Peyer's patch (tissue), 4 donors: ENCODE measurements at regions not wholly inside any gene's neighbourhood (a gene's known extent, or its start where the extent isn't known, plus 50 kb on each side); places are given as distances from the start of the nearest gene placed in this dataset.

Experiments used
- DNase-seq, 3 donors: peaks; one replicate each; pipeline ENCODE4 v3.0.0-alpha.2; 2017 to 2019
- H3K27ac ChIP-seq, 4 donors: fragments of 200-600 bp; sonication (generic); one replicate each; pipeline ENCODE4 v1.5.1; 2016 to 2019
- H3K27me3 ChIP-seq, 2 donors: fragments of 200-600 bp; sonication (generic); one replicate each; pipeline ENCODE4 v1.5.1; 2019
- H3K36me3 ChIP-seq, 3 donors: fragments of 200-600 bp; sonication (generic); one replicate each; pipeline ENCODE4 v1.5.1; 2016 to 2019
- H3K4me1 ChIP-seq, 4 donors: fragments of 200-600 bp; sonication (generic); one replicate each; pipeline ENCODE4 v1.5.1; 2016 to 2019
- H3K4me3 ChIP-seq, 4 donors: fragments of 200-600 bp; sonication (generic); 1 replicate in 3 of 4; 2 replicates in 1 of 4; pipeline ENCODE4 v1.5.1; 2016 to 2019; ENCODE audit warnings: mild to moderate bottlenecking in 1 of 4
- H3K9me3 ChIP-seq, 4 donors: fragments of 200-600 bp; sonication (generic); one replicate each; pipeline ENCODE4 v1.5.1; 2016 to 2019; ENCODE audit warnings: mild to moderate bottlenecking in 1 of 4
- CTCF ChIP-seq, 6 experiments: fragments of 450-650 bp in 4 of 6; fragments of 200-600 bp in 2 of 6; sonication (generic) in 1 of 6; IDR thresholded peaks; one replicate each; pipeline ENCODE4 v1.5.1; 2017 to 2019; ENCODE audit warnings: antibody characterized with exemption in 6 of 6, mild to moderate bottlenecking in 3 of 6, moderate library complexity in 1 of 6
- POLR2A ChIP-seq, 2 donors: fragments of 450-650 bp; IDR thresholded peaks; one replicate each; pipeline ENCODE4 v1.5.1; 2017; ENCODE audit warnings: antibody characterized with exemption in 2 of 2, mild to moderate bottlenecking in 2 of 2, moderate library complexity in 2 of 2

DNA sequence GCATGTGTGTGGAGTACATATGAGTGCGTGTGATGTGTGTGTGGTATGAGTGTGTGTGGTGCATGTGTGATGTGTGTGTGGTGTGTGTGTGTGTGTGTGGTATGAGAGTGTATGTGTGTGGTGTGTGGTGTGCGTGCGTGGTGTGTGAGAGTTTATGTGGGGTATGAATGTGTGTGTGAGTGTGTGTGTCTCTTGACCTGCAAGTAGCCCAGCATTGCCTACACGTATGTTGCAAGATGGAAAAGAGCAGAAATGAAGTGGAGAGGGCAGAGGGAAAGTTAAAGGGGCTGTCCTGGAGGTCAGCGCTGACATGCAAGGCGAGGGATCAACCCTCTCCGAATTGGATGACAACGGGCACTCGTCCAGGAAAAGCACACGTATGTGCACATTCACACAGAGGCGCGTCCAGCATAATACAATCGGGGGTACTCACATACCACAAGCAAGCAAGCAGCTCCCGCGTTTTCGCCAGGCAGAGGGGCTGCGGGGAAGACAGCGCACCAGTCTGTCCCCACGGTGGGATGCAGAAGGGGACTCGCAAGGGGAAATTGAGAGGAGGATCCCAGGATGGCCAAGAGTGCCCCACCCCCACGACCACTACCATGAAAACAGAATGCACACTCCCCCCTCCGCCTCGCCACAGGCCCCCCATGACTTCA, 174.5 kb upstream of the AFDN start:
- Histone ChIP-seq H3K4me1 (no peaks in the 10 kb centered on the region), H3K27ac (no peak overlapping the region), H3K4me3 (no peak overlapping the region), H3K9me3 (no peaks in the 10 kb centered on the region), H3K27me3 (no peaks in the 10 kb centered on the region), H3K36me3 (no peaks in the 10 kb centered on the region)
- DNase-seq, result peak in 1 of 3 donors; percentile 34
- TF ChIP-seq POLR2A (IDR thresholded peaks at IDR 0.05), result no peak
- no peak for TF ChIP-seq CTCF (IDR thresholded peaks at IDR 0.05)

DNA sequence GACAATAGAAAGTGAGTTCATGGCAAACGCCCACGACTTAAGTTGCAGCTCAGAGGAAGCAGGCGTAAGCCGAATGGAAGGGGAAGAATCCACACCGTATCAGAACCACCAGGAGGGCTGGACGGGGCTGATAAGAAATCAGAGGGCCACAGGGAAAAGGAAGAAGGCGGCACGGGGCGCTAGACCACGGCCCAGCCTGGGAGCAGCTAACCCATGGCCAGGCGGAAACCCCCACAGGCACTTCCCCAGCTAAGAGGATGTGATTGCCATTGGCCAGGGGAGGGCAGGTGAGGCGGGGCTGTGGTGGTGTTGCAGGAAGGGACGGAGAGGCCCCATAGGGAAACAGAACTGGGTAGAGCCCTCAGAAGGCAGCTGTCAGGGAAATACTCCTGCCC, 174.0 kb upstream of the AFDN start:
- peak in 1 of 3 donors; percentile 37 for DNase-seq
- H3K36me3 ChIP-seq, result no peaks in the 10 kb centered on the region
- TF ChIP-seq CTCF (IDR thresholded peaks at IDR 0.05), result no peak
- TF ChIP-seq POLR2A (IDR thresholded peaks at IDR 0.05), result no peak
- no peak overlapping the region for H3K27ac ChIP-seq
- H3K9me3 ChIP-seq, result no peaks in the 10 kb centered on the region
- no peaks in the 10 kb centered on the region for H3K27me3 ChIP-seq
- no peak overlapping the region for H3K4me3 ChIP-seq
- no peaks in the 10 kb centered on the region for H3K4me1 ChIP-seq

DNA sequence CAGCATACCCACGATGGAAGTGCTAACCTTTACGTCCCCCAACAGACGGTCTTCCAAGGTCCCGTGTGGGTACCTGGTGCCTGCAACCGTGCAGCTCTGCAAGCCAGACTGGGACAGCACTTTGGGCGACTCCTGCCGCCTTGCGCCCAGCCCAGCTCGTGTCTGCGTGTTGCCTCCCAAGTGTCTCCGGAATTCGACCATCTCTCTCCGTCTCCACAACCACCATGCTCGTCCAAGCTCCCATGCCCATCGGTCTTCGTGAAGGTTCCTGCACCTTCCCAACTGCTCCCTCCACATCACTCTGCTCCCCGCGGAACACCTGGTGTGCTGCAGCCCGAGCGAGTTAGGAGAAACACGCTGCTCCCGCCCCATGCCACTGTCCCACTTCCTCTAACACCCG, 173.2 kb upstream of the AFDN start:
- H3K36me3 ChIP-seq, result no peaks in the 10 kb centered on the region
- H3K27ac ChIP-seq, result no peak overlapping the region
- TF ChIP-seq CTCF (IDR thresholded peaks at IDR 0.05) (no peak), POLR2A (IDR thresholded peaks at IDR 0.05) (no peak)
- no peaks in the 10 kb centered on the region for H3K4me1 ChIP-seq
- no peak overlapping the region for H3K4me3 ChIP-seq
- DNase-seq, result peak in 1 of 3 donors; percentile 18
- H3K9me3 ChIP-seq, result no peaks in the 10 kb centered on the region
- H3K27me3 ChIP-seq, result no peaks in the 10 kb centered on the region

- Histone ChIP-seq H3K4me3 (no peak overlapping the region), H3K36me3 (no peaks in the 10 kb centered on the region), H3K27ac (no peak overlapping the region), H3K27me3 (no peaks in the 10 kb centered on the region), H3K4me1 (no peaks in the 10 kb centered on the region), H3K9me3 (no peaks in the 10 kb centered on the region)
- no peak for TF ChIP-seq POLR2A (IDR thresholded peaks at IDR 0.05)
- TF ChIP-seq CTCF (IDR thresholded peaks at IDR 0.05), result no peak
- DNase-seq, result no peak
Observed at GRCh38 chr6:167654389-167654788, 172.3 kb upstream of the AFDN start.

DNA sequence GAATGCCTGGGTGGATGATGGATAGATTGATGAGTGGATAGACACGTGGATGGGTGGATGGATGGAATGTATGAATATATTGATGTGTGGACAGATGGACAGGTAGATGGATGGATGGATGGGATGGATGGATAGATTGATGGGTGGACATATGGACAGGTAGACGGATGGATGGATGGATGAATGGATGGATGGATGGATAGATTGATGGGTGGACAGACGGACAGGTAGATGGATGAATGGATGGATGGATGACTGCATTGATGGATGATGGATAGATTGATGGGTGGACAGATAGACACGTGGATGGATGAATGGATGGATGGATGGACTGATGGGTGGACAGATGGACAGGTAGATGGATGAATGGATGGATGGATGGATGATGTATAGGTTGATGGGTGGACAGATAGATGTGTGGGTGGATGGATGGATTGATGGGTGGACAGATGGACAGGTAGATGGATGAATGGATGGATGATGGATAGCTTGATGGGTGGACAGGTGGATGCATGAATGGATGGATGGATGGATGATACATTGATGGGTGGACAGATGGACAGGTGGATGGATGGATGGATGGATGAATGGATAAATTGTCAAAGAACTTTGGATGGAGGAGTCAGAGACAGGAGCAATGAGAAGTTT, 171.4 kb upstream of the AFDN start:
- Histone ChIP-seq H3K27me3 (no peaks in the 10 kb centered on the region), H3K4me3 (no peak overlapping the region), H3K27ac (no peak overlapping the region), H3K36me3 (no peaks in the 10 kb centered on the region), H3K9me3 (no peaks in the 10 kb centered on the region), H3K4me1 (no peaks in the 10 kb centered on the region)
- no peak for DNase-seq
- TF ChIP-seq POLR2A (IDR thresholded peaks at IDR 0.05) (no peak), CTCF (IDR thresholded peaks at IDR 0.05) (no peak)
